SK-N-SH (cell line): ENCODE measurements at regions not wholly inside any gene's neighbourhood (a gene's known extent, or its start where the extent isn't known, plus 50 kb on each side); places are given as distances from the start of the nearest gene placed in this dataset.

Experiments
- CTCF ChIA-PET: fragments of 300-600, 350-600 bp; formaldehyde crosslinking; extraction: SDS; loops from one replicate; lab custom pipeline; 2021; lab: Yijun Ruan, JAX
- POLR2A ChIA-PET: fragments of 350-600 bp; sonication (Branson Sonifier 250); formaldehyde crosslinking; extraction: SDS; loops from one replicate; lab custom pipeline; 2020; ENCODE audit warnings: antibody characterized with exemption, inconsistent platforms; lab: Yijun Ruan, JAX
- DNase-seq: peaks from one replicate; pipeline ENCODE4 v3.0.0; 2012
- H2AFZ ChIP-seq: fragments of 200-600 bp; sonication (generic); 2 replicates; pipeline ENCODE4 v1.8.1; 2016; ENCODE audit warnings: antibody characterized with exemption, mild to moderate bottlenecking, low read depth
- H3F3A ChIP-seq: fragments of 200-600 bp; sonication (generic); replicated peaks from 2 replicates; pipeline ENCODE3; 2016; ENCODE audit warnings: antibody characterized with exemption, mild to moderate bottlenecking; ENCODE audit not compliant: insufficient read depth
- H3K27ac ChIP-seq, 2 experiments: fragments of 200-500 bp in 1 of 2; fragments of 200-600 bp in 1 of 2; sonication (Bioruptor generic) in 1 of 2; sonication (generic), shearing (Covaris generic) in 1 of 2; 2 replicates each; pipeline versions ENCODE4 v1.5.1 to v1.6.1; 2014 to 2016; ENCODE audit warnings: low read depth in 2 of 2, inconsistent platforms in 1 of 2, low read length in 1 of 2, mild to moderate bottlenecking in 1 of 2, mixed read lengths in 1 of 2
- H3K27me3 ChIP-seq: fragments of 200-600 bp; sonication (generic), shearing (Covaris generic); 2 replicates; pipeline ENCODE4 v1.6.1; 2016; ENCODE audit warnings: mixed run types; ENCODE audit not compliant: insufficient read depth
- H3K36me3 ChIP-seq, 2 experiments: fragments of 200-500 bp in 1 of 2; fragments of 200-600 bp in 1 of 2; sonication (Bioruptor generic) in 1 of 2; sonication (generic) in 1 of 2; replicated peaks in 1 of 2; 2 replicates each; pipeline versions ENCODE3 to v1.5.1; 2014 to 2016; ENCODE audit warnings: low read length in 1 of 2, mild to moderate bottlenecking in 1 of 2; ENCODE audit not compliant: insufficient read depth in 2 of 2, control insufficient read depth in 1 of 2
- H3K4me1 ChIP-seq, 2 experiments: fragments of 200-500 bp in 1 of 2; fragments of 200-600 bp in 1 of 2; sonication (Bioruptor generic) in 1 of 2; sonication (generic), shearing (Covaris generic) in 1 of 2; 2 replicates each; pipeline versions ENCODE4 v1.5.1 to v1.6.1; 2014 to 2016; ENCODE audit warnings: low read depth in 1 of 2, low read length in 1 of 2, mixed run types in 1 of 2; ENCODE audit not compliant: insufficient read depth in 2 of 2, control insufficient read depth in 1 of 2
- H3K4me2 ChIP-seq: fragments of 200-600 bp; sonication (generic), shearing (Covaris generic); 2 replicates; pipeline ENCODE4 v1.6.1; 2017; ENCODE audit warnings: mixed run types
- H3K4me3 ChIP-seq, 2 experiments: fragments of 200-500 bp in 1 of 2; fragments of 200-600 bp in 1 of 2; sonication (Bioruptor generic) in 1 of 2; sonication (generic), shearing (Covaris generic) in 1 of 2; 2 replicates each; pipeline versions ENCODE4 v1.5.1 to v1.8.1; 2014 to 2016; ENCODE audit warnings: low read depth in 2 of 2, inconsistent platforms in 1 of 2, low read length in 1 of 2, mild to moderate bottlenecking in 1 of 2, mixed read lengths in 1 of 2, moderate library complexity in 1 of 2
- H3K79me2 ChIP-seq: fragments of 200-600 bp; sonication (generic); 2 replicates; pipeline ENCODE4 v1.8.1; 2017; ENCODE audit warnings: mild to moderate bottlenecking; ENCODE audit not compliant: insufficient read depth
- H3K9ac ChIP-seq: fragments of 200-600 bp; sonication (generic); 2 replicates; pipeline ENCODE4 v1.6.1; 2017; ENCODE audit warnings: mixed run types
- H3K9me2 ChIP-seq: fragments of 200-600 bp; sonication (generic); 2 replicates; pipeline ENCODE4 v1.6.1; 2017; ENCODE audit warnings: mixed run types
- H3K9me3 ChIP-seq: fragments of 200-600 bp; sonication (generic); 2 replicates; pipeline ENCODE4 v1.6.1; 2017; ENCODE audit warnings: mixed run types, mild to moderate bottlenecking, moderate library complexity
- H4K20me1 ChIP-seq: fragments of 200-600 bp; sonication (generic); 2 replicates; pipeline ENCODE4 v1.6.1; 2017; ENCODE audit warnings: mild to moderate bottlenecking, mixed run types; ENCODE audit not compliant: insufficient read depth
- EP300 ChIP-seq, 2 experiments: IDR thresholded peaks; 2 replicates each; pipeline versions ENCODE4 v1.4.0 to v1.6.1; 2012; ENCODE audit warnings: borderline replicate concordance in 1 of 2, low read depth in 1 of 2, low read length in 1 of 2
- FOSL2 ChIP-seq: IDR thresholded peaks from 2 replicates; pipeline ENCODE4 v1.4.0; 2012; ENCODE audit warnings: low read depth, mild to moderate bottlenecking, moderate library complexity, borderline replicate concordance
- FOXJ3 ChIP-seq: sonication (generic); formaldehyde crosslinking; IDR thresholded peaks from 2 replicates; pipeline ENCODE4 v1.5.1; 2020; ENCODE audit warnings: mild to moderate bottlenecking, missing genetic modification reagents
- GABPA ChIP-seq: IDR thresholded peaks from 2 replicates; pipeline ENCODE4 v1.4.0; 2012; ENCODE audit warnings: low read depth, mild to moderate bottlenecking
- GATA2 ChIP-seq: sonication (generic); formaldehyde crosslinking; IDR thresholded peaks from 2 replicates; pipeline ENCODE4 v1.5.0; 2020; ENCODE audit warnings: mild to moderate bottlenecking, missing genetic modification reagents
- IRF3 ChIP-seq: fragments of 150-350 bp; IDR thresholded peaks from 2 replicates; pipeline ENCODE4 v1.6.1; 2016; ENCODE audit warnings: mild to moderate bottlenecking, low read depth, low read length
- NRF1 ChIP-seq: IDR thresholded peaks from 2 replicates; pipeline ENCODE4 v1.6.1; 2012; ENCODE audit warnings: low read depth, mild to moderate bottlenecking, low read length
- POLR2AphosphoS5 ChIP-seq: IDR thresholded peaks from 2 replicates; pipeline ENCODE4 v1.6.1; 2012; ENCODE audit warnings: low read depth, low read length
- RAD21 ChIP-seq: IDR thresholded peaks from 2 replicates; pipeline ENCODE4 v1.6.1; 2012; ENCODE audit warnings: mild to moderate bottlenecking, low read length
- RCOR1 ChIP-seq: fragments of 150-350 bp; IDR thresholded peaks from 2 replicates; pipeline ENCODE4 v1.6.1; 2017; ENCODE audit warnings: antibody characterized with exemption, low read length
- RXRA ChIP-seq: IDR thresholded peaks from 2 replicates; pipeline ENCODE4 v1.4.0; 2012; ENCODE audit warnings: low read depth, mild to moderate bottlenecking, borderline replicate concordance
- SIN3A ChIP-seq: IDR thresholded peaks from 2 replicates; pipeline ENCODE4 v1.6.1; 2012; ENCODE audit warnings: low read depth, mild to moderate bottlenecking, low read length, moderate library complexity, borderline replicate concordance
- SMC3 ChIP-seq: IDR thresholded peaks from 2 replicates; pipeline ENCODE4 v1.6.1; 2012; ENCODE audit warnings: low read depth, low read length, improper control_type of control experiment
- TAF1 ChIP-seq: IDR thresholded peaks from 2 replicates; pipeline ENCODE4 v1.6.1; 2012; ENCODE audit warnings: low read depth, mild to moderate bottlenecking, low read length, moderate library complexity, borderline replicate concordance
- TEAD4 ChIP-seq: IDR thresholded peaks from 2 replicates; pipeline ENCODE4 v1.4.0; 2012; ENCODE audit warnings: mild to moderate bottlenecking, borderline replicate concordance; ENCODE audit not compliant: insufficient read depth
- YY1 ChIP-seq: IDR thresholded peaks from 2 replicates; pipeline ENCODE4 v1.4.0; 2012; ENCODE audit warnings: low read depth, mild to moderate bottlenecking
- WGBS: methylation state at CpG from one replicate; pipeline ENCODE4 v1.1.6; 2017; ENCODE audit warnings: low lambda C conversion rate; 5-methylcytosine and 5-hydroxymethylcytosine counted together
- TF ChIP-seq, protein P1 (sequence below): fragments of 200-600 bp; sonication (generic); IDR thresholded peaks from 2 replicates; pipeline ENCODE4 v1.6.1; 2017; ENCODE audit warnings: antibody characterized with exemption, mild to moderate bottlenecking, moderate library complexity
- TF ChIP-seq, protein P2 (sequence below): IDR thresholded peaks from 2 replicates; pipeline ENCODE4; 2012

DNA sequence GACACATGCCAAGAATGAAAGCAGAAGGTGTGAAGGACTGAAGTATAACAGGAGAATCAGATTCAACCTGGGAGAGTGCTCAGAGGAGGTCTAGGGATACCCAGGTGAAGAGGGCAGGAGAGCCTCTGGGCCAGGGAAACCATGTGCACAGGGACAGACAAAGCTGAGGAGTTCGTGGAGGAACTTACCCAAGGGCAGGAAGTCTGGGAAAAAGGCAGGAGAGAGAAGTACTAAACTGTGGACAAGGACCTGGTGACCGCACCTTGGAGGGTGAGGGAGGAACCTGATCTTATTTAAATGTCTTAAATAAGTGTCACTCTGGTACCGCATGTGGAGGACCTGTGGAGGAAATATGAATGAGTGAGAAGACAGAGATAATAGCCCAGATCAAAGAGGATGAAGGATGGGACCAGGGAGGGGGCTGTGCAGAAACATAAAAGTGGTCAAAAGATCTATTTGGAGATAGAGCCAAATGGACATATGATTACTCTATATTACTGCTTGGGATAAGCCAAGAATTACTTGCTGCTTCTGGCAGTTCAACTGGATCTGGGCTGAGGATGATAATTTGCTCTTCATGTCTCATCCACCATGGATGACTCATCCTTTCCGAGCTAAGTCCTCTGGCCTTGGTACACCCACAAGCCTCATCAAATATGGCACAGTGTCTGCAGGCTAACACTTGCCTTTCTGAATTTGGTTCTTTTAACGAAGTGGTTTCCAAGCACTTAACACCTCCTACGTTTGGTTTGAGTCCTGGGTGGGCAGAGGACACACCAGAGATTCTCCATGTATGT lies 116.9 kb upstream of the NMNAT3 start (continued):
- TF ChIP-seq IRF3 = no peak
- no peak for TF ChIP-seq RAD21
- TF ChIP-seq FOSL2 = no peak
- no peak for TF ChIP-seq TAF1
- no peak for TF ChIP-seq RXRA
- no peak for TF ChIP-seq GATA2 (CRISPR knock-in tag)
- no peak for TF ChIP-seq GABPA
- TF ChIP-seq TEAD4 = no peak

- no peaks in the 10 kb centered on the region for H3F3A ChIP-seq
- CTCF ChIA-PET = interaction anchor here (1.3 kb wide), 1 partner anchor 10 kb away, joined by 4 read pairs; no protein-coding TSS in a partner anchor
- no peaks in the 10 kb centered on the region for H3K79me2 ChIP-seq
- no peak overlapping the region for H3K9ac ChIP-seq
- H3K9me3 ChIP-seq = no peaks in the 10 kb centered on the region
- H3K27ac ChIP-seq = no peak overlapping the region
- no peak for DNase-seq
- TF ChIP-seq SIN3A (no peak), IRF3 (no peak), POLR2AphosphoS5 (no peak), RAD21 (no peak), NRF1 (no peak), RCOR1 (no peak), YY1 (no peak), SMC3 (no peak), FOXJ3 (CRISPR knock-in tag) (no peak), EP300 (IDR thresholded peaks at IDR 0.05; ENCODE audit: borderline replicate concordance in 1 of 2, low read depth in 1 of 2, low read length in 1 of 2) (no peak)
- TF ChIP-seq, protein P1, sequence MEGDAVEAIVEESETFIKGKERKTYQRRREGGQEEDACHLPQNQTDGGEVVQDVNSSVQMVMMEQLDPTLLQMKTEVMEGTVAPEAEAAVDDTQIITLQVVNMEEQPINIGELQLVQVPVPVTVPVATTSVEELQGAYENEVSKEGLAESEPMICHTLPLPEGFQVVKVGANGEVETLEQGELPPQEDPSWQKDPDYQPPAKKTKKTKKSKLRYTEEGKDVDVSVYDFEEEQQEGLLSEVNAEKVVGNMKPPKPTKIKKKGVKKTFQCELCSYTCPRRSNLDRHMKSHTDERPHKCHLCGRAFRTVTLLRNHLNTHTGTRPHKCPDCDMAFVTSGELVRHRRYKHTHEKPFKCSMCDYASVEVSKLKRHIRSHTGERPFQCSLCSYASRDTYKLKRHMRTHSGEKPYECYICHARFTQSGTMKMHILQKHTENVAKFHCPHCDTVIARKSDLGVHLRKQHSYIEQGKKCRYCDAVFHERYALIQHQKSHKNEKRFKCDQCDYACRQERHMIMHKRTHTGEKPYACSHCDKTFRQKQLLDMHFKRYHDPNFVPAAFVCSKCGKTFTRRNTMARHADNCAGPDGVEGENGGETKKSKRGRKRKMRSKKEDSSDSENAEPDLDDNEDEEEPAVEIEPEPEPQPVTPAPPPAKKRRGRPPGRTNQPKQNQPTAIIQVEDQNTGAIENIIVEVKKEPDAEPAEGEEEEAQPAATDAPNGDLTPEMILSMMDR = no peak
- TF ChIP-seq, protein P2, sequence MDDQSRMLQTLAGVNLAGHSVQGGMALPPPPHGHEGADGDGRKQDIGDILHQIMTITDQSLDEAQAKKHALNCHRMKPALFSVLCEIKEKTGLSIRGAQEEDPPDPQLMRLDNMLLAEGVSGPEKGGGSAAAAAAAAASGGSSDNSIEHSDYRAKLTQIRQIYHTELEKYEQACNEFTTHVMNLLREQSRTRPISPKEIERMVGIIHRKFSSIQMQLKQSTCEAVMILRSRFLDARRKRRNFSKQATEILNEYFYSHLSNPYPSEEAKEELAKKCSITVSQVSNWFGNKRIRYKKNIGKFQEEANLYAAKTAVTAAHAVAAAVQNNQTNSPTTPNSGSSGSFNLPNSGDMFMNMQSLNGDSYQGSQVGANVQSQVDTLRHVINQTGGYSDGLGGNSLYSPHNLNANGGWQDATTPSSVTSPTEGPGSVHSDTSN = no peak
- no peak overlapping the region for H2AFZ ChIP-seq
- no peaks in the 10 kb centered on the region for H4K20me1 ChIP-seq
- no peaks in the 10 kb centered on the region for H3K27me3 ChIP-seq
- WGBS = 18% methylated on average over 3 of the region's 3 CpGs
- H3K4me3 ChIP-seq = no peak overlapping the region
- no peaks in the 10 kb centered on the region for H3K36me3 ChIP-seq
- POLR2A ChIA-PET = no interaction called here
- no peaks in the 10 kb centered on the region for H3K4me1 ChIP-seq
- no peaks in the 10 kb centered on the region for H3K9me2 ChIP-seq
- H3K4me2 ChIP-seq = no peak overlapping the region
Observed at GRCh38 chr3:139793408-139793807, 115.6 kb upstream of the NMNAT3 start.
